OCI-LY7 (cell line): ENCODE measurements at regions not wholly inside any gene's neighbourhood (a gene's known extent, or its start where the extent isn't known, plus 50 kb on each side); places are given as distances from the start of the nearest gene placed in this dataset.

Experiments used
- CTCF ChIP-seq: fragments of 200-600 bp; sonication (generic); conservative IDR thresholded peaks from 2 replicates; pipeline ENCODE4 v1.5.1; 2014; ENCODE audit warnings: mild to moderate bottlenecking, antibody characterized with exemption, low read length, moderate library complexity, mixed read lengths
- EZH2phosphoT487 ChIP-seq: fragments of 200-600 bp; sonication (generic); IDR thresholded peaks from 2 replicates; pipeline ENCODE4 v1.6.1; 2018; ENCODE audit warnings: low read depth, borderline replicate concordance, mild to moderate bottlenecking, mixed run types, antibody characterized with exemption, low read length, moderate library complexity, mixed read lengths

- TF ChIP-seq CTCF (no peak), EZH2phosphoT487 (no peak)
These were observed 304.6 kb downstream of the NUP35 start for GRCh38 chr2:183428881-183429280.
